ENCODE measurements at regions not wholly inside any gene's neighbourhood (a gene's known extent, or its start where the extent isn't known, plus 50 kb on each side); places are given as distances from the start of the nearest gene placed in this dataset.

- DNase-seq (ENCODE audit: low spot score), result no peak
Measured at GRCh38 chr3:74349015-74349414, 265.4 kb downstream of the CNTN3 start.

- DNase-seq (ENCODE audit: low spot score), result no peak
Measured at GRCh38 chr3:74347563-74348268, 266.7 kb downstream of the CNTN3 start.

- no peak for DNase-seq (ENCODE audit: low spot score)
Measured at GRCh38 chr3:74346896-74347295, 267.6 kb downstream of the CNTN3 start.

GRCh38 chr3:74345701-74346100, 268.8 kb downstream of the CNTN3 start:
- DNase-seq (ENCODE audit: low spot score), result no peak

- DNase-seq (ENCODE audit: low spot score), result no peak
Measured at GRCh38 chr3:74344865-74345440, 269.5 kb downstream of the CNTN3 start.

GRCh38 chr3:74343391-74343790, 271.1 kb downstream of the CNTN3 start:
- no peak for DNase-seq (ENCODE audit: low spot score)

GRCh38 chr3:74338998-74339397, 275.5 kb downstream of the CNTN3 start:
- DNase-seq (ENCODE audit: low spot score), result no peak

GRCh38 chr3:74332165-74332564, 282.3 kb downstream of the CNTN3 start:
- DNase-seq (ENCODE audit: low spot score), result no peak

- no peak for DNase-seq (ENCODE audit: low spot score)
Measured at GRCh38 chr3:74331711-74332110, 282.7 kb downstream of the CNTN3 start.

GRCh38 chr3:74329096-74329495, 285.4 kb downstream of the CNTN3 start:
- no peak for DNase-seq (ENCODE audit: low spot score)

- DNase-seq (ENCODE audit: low spot score), result no peak
Measured at GRCh38 chr3:74328435-74328834, 286.0 kb downstream of the CNTN3 start.

GRCh38 chr3:74315291-74315690, 299.2 kb downstream of the CNTN3 start:
- DNase-seq (ENCODE audit: low spot score), result no peak

GRCh38 chr3:74314696-74315095, 299.8 kb downstream of the CNTN3 start:
- DNase-seq (ENCODE audit: low spot score), result no peak

- no peak for DNase-seq (ENCODE audit: low spot score)
Measured at GRCh38 chr3:74309716-74310115, 304.7 kb downstream of the CNTN3 start.

GRCh38 chr3:74304424-74304823, 310.0 kb downstream of the CNTN3 start:
- DNase-seq (ENCODE audit: low spot score), result no peak

GRCh38 chr3:74303711-74304110, 310.7 kb downstream of the CNTN3 start:
- no peak for DNase-seq (ENCODE audit: low spot score)

GRCh38 chr3:74302969-74303368, 311.5 kb downstream of the CNTN3 start:
- DNase-seq (ENCODE audit: low spot score), result no peak

GRCh38 chr3:74302281-74302680, 312.2 kb downstream of the CNTN3 start:
- no peak for DNase-seq (ENCODE audit: low spot score)

- DNase-seq (ENCODE audit: low spot score), result no peak
Measured at GRCh38 chr3:74301056-74301455, 313.4 kb downstream of the CNTN3 start.

- no peak for DNase-seq (ENCODE audit: low spot score)
Measured at GRCh38 chr3:74295479-74295878, 319.0 kb downstream of the CNTN3 start.

GRCh38 chr3:74288761-74289160, 325.7 kb downstream of the CNTN3 start:
- DNase-seq (ENCODE audit: low spot score), result no peak

- DNase-seq (ENCODE audit: low spot score), result peak; percentile 8
Measured at GRCh38 chr3:74287557-74287956, 326.9 kb downstream of the CNTN3 start.

GRCh38 chr3:74282202-74282601, 332.3 kb downstream of the CNTN3 start:
- DNase-seq (ENCODE audit: low spot score), result no peak

GRCh38 chr3:74281705-74282104, 332.8 kb downstream of the CNTN3 start:
- DNase-seq (ENCODE audit: low spot score), result no peak

Measured in AG08395 (cell line).